ENCODE measurements at regions not wholly inside any gene's neighbourhood (a gene's known extent, or its start where the extent isn't known, plus 50 kb on each side); places are given as distances from the start of the nearest gene placed in this dataset.
A peak's percentile ranks its signal among the peaks of the same experiment; 100 is the strongest.

DNA sequence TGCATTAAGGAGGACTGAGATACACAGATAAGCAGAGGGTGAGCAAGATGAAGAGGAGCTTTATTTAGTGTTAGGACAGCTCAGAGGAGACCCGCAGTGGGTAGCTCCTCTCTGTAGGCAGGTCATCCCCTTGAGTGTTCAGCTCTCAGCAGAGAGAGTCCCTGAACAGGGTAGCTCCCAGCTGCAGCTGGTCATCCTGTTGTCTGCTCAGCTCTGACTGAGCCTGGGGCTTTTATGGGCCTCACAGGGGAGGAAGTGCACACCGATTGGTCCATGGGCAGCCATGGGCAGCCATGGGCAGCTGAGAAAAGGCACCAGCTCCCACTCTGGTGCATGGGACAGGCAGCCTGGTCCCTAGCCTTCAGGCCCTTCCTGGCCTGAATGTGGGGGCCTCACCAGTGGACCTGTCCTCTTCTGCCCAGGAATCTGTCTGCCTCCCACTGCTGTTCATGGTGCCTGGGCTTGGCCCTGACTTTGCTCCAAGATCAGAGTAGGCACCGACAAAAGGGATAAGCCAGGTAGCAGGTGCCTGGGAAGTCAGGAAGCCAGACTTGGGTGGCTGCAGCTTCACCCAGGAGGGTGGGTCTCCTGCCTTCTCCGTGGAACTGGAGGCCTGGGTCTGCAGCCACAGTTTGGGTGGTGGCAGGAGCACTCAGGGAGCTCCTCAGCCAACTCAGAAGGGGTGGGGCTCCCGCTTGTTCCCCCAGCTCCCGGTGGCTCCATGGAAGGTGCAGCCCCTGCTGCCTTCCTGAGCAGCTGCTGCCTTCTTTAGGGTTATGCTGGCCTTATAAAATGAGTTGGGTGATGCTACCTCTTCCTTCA, 54.7 kb downstream of the MYEOV start:
- DNase-seq = no peak

DNA sequence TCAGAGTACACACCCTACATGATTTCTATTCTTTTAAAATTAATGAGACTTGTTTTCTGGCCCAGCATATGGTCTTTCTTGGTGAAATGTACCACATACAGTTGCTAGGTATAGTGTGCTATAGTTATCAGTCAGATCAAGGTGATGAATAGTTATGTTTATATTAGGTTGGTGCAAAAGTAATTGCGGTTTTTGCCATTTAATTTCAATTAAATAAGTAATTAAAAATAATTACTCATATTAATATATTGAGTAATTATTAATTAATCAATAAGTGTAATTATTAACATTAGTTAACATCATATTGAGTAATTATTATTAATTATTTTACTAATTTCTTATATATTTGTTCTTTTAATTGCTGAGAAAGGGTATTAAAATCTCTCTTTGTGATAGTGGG, 56.1 kb downstream of the MYEOV start:
- no peak for DNase-seq

DNA sequence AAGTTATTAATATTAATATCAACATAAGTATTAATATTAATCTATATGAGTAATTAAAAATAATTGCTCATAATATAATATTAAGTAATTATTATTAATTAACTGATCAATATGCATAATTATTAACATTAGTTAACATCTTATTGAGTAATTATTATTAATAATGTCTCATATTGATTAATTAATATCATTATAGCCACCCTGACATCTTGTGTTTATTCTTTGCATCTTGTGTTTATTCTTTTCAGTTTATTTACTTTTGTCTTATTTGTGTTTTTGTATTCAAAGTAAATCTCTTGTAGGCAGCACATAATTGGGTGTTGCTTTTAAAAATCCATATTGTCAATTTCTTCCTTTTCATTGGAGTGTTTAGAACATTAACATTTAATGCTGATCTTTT, 56.6 kb downstream of the MYEOV start:
- DNase-seq = no peak

DNA sequence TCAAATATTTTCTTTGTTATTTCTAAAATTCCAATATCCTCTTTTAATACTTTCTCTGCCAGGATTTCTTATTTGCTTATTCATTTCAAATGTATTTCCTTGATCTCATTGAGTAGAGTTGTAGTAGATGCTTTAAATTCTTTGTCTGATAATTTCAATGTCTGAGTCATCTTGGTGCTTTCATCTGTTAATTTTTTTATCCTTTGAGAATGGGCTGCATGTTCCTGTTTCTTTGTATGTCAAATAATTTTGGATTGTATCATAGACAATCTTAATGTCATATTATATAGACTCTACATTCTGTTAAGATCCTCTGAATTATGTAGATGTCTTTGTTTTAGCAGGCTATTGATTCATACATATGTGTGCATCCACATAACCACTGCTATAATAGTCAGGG, 57.5 kb downstream of the MYEOV start:
- no peak for DNase-seq

DNA sequence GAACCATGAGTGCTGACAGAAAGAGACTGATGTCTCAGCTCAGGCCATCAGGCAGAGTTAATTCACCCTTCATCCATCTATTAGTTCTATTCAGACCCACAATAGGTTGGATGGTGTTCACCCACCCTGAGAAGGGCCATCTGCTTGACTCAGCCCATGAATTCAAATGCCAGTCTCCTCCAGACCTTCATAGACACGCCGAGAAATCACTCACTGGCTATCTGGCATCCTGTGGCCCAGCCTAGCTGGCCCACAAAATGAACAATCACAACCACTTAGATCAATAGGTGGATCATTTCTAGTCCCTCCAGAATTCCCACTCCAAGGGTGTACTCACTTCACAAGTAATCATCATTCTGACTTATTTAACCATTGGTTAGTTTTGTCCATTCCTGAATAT, 58.2 kb downstream of the MYEOV start:
- DNase-seq = no peak

DNA sequence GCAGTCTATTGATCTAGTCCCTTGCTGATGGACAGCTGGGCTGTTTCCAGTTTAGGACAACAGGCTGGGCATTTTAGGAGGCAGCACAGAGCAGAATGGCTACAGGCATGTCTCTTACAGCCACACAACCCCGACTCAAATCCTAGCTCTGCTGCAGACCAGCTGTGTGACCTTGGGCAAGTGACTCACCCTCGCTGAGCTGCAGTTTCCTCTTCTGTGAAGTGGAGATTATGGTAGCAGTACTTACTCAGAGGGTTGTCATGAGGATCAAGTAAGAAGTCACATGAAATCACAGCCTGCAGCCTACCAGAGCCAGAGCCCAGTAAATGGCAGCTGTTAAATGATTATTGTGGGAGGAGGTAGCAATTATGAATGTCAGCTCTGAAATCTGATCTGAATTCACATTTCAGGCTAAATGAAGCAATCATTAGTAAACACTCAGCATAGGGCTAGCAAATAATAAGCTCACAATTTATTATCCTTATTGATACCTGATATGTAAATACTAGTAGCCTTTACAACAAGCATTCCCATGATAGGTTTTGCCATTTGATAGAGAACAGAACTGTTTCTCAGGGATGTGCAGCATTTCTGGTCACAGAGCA, 58.9 kb downstream of the MYEOV start:
- DNase-seq = peak; percentile 50

DNA sequence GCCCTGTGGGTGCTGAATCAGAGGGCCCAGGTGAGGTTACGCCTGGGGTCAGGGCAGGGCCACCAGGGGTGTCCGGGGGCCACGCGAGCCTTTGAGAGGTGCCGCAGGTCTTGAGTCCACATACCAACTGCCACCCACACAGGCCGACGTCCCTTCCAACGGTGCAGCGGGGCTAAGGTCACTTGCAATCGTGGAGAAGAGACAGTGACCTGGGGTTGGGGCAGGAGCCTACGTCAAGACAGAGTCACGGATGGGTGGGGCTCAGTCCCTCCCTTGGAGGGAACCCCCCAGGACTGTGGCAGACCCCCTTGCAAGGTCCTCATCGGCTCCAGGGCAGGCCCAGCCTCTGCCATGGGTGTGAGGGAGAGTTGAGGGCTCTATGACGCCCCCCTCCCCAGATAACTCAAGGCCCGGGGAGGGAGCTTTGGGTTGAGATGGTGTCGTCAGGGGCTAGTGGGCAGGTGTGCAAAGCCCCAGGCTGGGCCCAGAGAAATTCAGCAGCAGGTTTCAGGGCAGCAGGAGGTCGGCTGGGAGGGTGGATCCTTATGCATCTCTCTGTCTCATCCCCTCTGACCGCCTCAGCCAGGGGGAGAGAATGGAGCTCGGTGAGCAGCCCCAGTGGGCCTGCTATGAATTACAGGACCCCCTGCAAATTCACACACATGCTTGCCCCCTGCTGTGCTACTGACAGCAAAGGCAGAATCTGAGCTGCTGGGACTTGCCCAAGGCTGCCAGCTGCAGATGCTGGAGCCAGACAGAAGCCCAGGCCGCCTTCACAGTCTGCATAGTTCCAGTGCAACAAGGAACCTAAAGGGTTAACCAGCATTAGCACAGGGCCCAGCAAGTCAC, 60.0 kb downstream of the MYEOV start:
- DNase-seq = peak; percentile 33

DNA sequence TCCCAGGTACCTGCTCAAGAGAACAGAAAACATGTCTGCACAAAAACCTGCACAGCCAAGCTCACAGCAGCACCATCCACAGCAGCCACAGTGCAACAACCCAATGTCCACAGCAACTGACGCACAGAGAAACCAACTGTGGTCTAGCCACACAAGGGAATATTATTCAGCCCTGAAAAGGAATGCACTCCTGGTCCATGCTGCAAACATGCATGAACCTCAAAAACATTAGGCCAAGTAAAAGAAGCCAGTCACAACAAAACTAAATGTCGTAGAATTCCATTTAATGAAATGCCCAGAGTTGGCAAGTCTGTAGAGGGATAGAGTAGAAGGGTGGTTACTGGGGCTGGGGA, 60.6 kb downstream of the MYEOV start:
- no peak for DNase-seq

DNA sequence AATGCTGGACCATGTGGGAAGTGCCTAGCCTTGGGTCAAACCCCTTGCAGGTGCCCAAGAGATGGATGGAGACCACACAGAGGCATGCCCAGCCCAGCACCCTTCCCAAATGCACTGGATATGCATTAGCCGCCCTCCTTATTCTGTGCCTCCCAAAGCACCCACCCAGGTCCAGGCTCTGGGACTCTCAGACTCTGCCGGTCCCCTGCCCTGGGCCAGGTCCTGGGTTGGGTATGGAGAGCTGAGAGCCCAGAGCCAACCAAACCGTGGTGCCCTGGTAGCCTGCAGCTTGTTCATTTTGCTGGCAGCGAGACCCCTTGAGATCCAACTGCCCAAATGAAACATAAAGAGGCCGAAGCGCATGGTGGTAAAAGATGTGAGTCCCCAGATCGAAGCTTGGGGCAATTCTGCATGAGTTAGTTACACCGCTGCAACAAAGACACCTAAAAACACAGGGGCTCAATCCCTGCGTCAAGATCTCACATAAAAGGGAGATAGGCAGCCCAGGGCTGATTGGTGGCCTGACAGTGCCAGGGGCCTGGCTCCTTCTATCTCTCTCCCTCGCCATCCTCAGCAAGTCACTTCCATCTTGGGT, 61.5 kb downstream of the MYEOV start:
- DNase-seq = no peak

DNA sequence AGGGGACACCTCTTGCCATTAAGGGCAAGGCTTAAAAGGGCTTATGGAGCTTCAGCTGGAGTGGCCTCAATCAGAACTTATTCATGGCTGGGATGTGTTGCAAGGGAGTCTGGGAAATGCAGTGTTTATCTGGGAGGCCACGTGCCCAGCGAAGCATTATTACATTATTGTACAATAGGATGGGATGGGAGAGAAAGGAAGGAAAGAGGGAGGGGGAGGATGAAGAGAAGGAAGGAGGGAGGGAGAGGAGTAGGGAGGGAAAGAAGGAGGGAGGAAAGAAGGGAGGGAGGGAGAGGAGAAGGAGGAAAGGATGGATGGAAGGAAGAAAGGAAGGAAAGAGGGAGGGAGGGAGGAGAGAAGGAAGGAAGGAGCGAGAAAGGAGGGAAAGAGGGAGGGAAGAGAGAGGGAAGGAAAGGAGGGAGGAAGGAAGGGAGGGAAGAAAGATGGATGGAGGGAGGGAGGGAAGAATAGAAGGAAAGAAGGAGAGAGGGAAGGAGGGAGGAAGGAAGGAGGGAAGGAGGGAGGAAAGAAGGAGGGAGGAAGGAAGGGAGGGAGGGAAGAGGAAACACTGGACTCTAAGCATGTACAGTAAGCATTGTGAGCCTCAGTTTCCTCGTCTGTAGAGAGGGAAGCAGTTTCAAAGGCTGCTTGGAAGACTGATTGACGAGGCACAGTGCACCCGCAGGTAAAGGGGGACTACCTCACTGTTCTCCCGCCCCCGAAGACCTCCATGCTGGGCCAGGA, 62.2 kb downstream of the MYEOV start:
- no peak for DNase-seq

DNA sequence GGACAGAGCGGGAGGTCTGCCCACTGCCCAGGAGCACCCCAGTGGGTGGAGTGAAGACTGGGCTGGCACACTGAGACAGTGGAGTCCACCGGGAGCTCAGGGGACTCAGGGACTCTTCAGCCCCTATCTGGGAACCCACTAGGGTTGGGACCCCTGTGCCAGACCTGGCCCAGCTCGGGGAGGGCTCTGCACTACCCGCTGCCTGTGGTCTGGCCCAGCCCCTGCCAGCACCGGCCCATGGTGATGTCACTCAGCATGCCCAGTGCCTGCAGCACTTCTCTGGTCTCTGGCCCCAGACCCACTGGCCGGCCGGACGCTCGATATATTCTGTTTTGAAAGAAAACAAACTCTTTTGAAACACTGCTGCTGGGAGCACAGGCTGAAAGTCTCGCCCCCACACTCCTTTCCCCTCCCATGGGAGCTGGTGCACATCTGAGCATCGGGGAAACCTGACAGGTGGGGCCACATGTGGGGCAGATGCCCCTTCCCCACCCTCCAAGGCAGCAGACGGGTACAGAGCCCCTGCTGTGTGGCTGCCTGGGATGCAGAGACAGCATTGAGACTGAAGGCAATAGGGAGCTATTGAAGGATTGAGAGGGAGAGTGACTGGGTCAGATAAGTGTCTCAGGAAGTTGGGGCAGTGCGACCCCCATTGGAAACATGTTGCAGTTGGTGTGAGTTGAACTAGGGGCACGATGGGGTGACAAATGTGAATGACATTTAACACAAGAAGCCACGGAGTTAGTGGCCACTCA, 62.9 kb downstream of the MYEOV start:
- DNase-seq = no peak

DNA sequence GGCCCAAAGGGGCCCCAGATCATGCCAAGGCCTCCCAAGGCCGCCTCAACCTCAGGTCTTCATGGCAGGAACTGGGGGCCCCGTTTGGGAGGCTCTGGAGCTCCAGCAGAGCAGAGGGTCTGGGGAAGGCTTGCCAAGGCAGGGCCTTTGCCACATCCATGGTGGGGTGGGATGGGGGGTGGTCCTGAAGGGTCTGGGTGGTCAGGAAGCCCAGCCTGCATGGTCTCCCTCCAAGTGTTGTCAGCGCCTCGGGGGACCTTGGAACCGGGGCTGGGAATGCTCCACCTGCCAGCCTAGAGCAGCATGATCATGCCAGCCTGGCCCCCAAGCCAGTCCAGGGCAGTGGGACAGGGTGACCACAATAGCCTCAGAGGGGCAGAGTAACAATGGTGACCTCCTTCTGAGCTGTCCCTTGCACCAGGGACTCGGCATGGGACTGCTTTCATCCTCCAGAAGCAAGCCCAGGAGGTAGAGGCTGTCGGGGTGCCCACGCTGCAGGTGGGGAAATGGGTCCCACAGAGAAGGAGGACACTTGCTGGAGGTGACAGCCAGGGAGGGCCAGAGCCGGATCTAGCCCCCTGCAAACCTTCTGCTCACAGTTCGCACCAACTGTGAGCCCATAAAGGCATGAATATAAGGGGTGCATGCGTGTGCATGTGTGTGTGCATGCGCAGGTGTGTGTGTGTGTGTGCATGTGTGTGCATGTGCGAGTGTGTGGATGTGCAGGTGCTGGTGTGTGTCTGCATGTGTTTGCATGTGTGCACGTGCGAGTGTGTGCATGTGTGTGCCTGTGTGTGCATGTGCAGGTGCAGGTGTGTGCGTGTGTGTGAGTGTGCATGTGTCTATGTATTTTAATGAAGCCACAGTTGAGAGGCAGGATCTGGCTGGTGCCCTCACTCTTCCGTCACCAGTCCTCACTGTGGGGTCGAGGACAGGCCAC, 63.8 kb downstream of the MYEOV start:
- no peak for DNase-seq

DNA sequence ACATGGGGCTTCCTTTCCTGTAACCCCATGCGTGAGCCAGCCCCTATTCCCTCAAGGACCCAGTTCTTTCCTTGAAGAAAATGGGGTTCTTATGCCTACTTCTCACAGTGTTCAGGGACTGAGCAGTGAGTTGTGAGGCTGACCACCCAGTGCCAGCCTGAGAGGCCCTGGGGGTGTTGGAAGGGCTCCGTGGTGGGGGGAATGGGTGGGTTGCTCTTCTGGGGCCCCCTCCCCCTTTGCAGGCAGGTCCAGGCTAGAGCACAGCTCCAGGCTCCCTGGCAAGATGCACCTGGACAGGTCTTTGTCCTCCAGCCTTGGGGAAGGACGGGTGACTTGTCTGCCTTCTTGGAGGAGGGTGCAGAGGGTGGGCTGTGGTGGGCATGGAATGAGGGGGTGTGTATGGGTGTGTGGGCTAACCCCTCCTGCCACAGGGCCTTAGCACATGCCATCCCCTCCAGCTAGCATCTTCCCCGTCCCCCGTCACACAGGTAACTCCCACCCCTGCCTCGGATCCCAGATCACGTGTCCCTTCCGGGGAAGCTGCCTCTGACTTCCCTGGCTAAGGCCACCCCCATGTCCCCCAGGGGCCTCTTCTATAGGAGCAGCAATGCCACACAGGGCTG, 64.6 kb downstream of the MYEOV start:
- no peak for DNase-seq

DNA sequence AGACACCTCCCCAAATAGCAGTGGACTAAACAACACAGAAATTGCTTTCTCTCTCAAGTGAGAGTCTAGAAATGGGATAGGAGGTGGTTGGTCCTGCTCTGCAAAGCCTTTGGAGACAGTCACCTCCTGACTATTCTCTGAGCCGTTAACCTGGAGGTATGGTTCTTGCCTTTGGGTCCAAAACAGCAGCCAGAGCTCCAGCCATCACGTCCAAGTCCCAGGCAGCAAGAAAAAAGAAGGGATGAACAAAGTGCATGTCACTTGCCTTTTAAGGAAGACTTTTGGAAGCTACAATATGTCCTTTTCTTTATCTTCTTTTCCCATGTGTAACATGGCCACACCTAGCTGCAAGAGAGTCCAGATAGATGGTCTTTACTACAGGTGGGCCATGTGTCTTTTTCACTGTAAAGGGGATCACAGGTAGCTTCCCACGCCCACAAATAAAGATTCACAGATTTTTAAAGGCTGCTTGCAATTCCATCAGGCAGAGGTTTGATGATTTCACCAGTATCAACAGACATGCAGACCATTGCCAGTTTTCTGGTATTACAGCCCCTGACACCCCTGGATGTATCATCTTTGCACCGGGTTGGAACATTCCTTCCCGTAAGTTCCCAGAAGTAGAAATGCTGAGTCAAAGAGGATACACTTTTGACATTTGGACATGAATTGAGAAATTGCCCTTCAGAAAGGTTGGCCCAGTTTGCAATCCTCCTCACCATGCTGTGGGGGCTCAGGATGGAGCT, 66.0 kb downstream of the MYEOV start:
- no peak for DNase-seq

DNA sequence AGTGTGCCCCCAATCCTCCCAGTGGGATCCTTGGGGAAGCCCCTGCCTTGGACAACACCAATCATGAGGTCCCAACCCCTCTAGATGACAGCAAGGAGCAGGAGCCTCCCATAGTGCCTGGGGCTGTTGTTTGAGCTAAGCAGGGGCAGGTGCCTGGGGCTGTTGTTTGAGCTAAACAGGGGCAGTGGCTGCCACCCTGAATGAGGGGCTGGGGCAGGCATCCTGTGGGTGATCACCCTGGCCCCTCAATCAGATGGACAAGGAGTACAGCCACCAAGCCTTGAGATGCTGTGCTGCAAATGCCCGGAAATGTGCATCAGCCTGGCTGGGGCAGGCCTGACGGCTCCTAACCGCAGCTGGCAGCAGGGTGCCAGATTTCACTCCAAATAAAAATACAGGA, 66.7 kb downstream of the MYEOV start:
- DNase-seq = no peak

DNA sequence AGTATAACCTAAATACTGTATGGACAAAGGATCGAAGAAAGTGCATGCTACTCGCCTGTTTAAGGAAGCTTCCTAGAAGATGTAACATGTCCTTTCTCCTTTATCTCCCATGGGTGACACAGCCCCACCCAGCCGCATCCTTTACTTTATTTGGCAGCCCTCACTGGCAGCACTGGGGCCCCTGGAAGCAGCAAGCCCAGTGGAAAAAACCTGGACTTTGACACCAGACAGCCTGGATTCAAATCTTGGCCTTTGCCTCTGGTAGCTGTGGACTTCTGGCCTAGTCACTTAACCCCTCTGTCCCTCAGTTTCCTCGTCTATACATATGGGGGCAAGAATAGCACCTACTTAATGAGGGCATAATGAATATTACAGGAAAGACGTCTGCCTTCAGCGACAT, 67.1 kb downstream of the MYEOV start:
- DNase-seq = no peak

DNA sequence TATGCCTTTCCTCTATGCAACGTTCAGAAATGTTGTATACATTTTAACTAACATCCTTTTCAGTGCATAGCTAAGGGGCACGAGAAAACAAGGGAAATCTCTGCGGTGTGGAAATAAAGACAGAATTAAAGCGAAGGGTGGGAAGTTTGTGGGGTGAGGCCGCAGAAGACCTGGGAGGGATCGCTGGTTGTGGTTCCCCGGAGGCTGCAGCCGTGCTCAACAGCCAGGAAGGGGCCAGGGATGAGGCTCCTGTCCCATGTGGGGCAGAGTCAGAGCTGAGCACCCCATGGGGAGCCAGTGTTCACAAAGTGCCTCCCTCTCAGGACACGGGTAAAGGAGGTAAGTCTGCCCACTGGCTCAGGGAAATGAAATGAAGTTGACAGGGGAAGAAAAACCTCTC, 67.5 kb downstream of the MYEOV start:
- DNase-seq = no peak

DNA sequence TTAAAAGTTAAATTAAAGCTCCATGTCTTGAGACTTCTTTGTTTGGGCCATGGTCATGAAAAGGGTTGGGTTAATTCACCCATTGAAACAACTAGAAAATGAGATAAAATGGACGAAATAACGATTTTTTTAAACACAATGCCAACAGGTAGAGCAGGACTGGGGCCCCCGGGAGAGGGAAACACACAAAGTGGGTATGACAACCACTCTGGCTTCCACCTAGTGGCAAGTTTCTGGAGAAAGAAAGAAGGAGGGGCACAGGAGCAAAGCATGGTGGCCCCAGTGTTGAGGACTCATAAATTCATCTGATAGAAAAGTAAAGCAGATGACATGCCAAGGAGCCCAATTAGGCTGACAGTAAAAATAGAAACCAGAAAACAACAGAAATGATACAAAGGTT, 68.4 kb downstream of the MYEOV start:
- no peak for DNase-seq

DNA sequence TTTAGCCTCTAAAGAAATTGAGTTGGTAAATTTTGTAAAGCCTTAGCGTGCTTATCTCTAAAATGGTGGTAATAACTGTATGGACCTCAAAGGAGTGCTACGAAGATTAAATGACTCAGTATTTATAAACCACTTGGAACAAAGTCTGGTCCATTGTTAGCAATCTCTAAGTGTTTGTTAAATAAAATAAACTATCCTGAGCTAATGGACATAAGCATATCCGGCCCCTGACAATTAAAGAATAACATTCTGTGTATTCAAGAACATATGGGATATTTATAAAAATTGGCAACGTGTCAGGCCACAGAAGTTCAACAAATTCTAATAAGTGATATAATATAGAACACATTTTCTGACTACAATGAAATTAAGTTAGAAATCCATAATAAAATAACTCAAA, 71.0 kb downstream of the MYEOV start:
- no peak for DNase-seq

DNA sequence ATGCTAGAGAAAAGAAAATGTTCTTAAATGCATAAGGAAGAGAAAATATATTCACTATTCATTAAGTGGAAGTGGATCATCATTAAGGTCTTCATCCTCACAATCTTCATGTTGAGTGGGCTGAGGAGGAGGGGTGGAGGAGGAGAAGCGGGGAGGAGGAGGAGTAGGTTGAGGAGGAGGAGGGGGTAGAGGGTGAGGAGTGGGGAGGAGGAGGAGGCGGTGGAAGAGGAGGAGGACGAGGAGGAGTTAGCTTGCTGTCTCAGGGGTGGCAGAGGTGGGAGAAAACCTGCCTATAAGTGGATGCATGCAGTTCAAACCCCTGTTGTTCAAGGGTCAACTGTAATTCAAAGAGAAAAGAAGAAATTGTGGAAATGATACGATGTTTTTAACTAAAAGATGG, 71.6 kb downstream of the MYEOV start:
- no peak for DNase-seq
